ENCODE measurements at regions not wholly inside any gene's neighbourhood (a gene's known extent, or its start where the extent isn't known, plus 50 kb on each side); places are given as distances from the start of the nearest gene placed in this dataset.
A peak's percentile ranks its signal among the peaks of the same experiment; 100 is the strongest.
"Not testable (repeated sequence)": the region's sequence is repeated elsewhere in the genome, so short reads cannot be mapped to it uniquely, and the experiment has no call there.

DNA sequence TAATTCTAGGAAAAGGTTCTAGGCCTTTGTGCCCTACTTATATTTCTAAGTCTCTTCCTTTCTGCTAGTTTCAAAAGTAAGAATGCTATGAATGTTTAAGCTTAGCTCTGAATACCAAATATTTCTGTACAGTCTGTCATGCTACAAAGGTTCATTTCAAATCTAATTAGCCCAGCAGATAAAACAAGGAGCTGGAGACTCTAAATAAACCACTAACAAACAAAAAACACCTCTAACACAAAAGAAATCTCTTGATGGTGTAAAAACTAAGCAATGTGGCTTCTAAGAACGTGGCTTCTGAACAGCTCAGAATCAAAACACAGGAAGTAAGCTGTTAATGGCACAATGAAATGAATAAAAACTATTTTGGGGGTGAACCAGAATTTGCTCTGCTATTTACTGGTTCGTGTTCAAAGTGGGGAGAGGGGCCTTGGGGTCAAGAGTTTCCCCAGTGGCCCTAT is 198.3 kb downstream of the BCAS1 start:
- no peak for DNase-seq

DNA sequence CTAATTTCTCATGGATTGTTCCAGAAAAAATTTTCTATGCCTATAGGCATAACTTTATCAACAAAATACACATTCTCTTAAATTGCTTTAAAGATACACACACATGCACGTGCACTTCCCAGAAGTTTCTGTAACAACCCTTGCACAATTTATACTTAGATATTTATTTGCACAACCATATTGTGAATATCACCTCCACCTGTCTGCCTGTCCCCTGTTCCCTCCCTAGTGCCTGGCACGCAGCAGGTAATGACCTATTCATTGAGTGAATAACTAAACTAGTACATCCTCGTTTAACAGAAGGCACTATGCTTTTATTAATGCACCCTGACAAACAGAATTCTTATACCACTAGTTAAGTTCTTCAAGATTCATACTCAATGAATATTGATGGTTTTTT is 198.9 kb downstream of the BCAS1 start:
- DNase-seq, result no peak

DNA sequence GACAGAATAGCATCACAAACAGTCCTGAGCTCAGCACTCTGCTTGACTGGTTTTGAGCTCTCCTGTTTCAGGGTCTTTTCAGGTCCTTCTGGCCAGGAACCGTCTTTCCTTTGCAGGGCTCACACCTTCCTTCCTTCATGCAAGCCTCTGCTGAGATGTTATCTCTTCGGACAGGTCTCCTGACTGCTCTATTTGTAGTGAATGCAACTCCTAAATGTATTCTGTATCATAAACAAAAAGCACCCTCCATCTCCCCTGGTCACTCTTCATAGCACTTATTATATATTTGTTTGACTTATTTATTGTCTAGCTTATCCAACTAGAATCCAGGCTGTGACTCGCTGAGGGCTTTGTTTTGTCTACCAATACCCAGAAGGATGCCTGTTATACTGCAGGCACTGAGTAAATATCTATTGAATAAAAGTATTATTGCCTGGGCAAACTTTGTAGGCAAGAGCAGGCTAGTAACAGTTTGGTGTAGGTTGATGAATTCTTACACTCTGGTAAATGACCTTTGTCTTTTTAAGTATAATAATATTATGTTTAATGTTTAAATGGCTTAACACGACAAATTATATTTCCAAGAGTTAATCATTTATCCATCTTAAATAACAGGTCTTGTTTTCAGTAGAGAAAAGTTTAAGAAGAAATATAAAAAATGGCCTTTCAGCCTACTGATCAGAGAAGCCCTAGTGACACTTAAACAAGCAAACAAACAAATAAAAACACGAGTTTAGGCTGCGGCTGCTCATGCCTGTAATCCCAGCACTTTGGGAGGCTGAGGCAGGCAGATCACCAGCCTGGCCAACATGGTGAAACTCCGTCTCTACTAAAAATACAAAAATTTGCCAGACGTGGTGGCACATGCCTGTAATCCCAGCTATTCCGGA is 199.7 kb downstream of the BCAS1 start:
- no peak for DNase-seq

DNA sequence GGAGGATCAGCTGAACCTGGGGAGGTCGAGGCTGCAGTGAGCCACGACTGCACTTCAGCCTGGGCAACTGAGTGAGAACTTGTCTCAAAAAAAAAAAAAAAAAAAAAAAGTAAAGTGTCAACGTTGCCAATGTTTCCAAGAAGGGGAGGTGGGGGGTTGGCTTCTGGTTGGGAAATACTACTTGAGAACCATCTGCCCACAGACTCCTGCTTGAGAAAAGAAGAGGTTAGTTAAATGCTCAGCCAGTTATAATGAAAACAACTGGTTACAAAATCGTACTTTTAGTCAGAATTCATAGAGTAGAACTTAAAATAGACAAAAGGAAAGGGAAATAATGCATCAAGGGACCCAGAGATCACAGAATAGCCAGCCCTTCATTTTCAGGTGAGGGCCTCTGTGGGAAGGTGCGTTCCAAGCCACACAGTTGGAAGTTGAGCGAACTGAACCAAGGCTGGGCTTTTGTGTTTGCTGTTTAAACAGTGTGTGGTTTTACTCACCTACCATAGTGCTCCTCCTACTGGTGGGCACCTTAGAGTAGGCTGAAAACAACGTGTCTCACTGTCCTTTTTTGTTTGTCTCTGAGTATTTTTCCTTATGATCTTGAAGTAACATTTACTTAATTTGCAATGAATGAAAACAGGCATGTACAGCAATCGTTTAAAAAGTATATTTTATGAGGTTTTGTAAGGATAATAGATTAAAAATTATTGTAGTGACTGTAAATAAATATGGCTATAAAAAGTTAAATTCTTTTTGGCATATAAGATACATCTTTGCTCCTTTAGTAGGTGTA is 200.7 kb downstream of the BCAS1 start:
- DNase-seq, result peak in 2 of 14 donors; percentile 11 to 13

DNA sequence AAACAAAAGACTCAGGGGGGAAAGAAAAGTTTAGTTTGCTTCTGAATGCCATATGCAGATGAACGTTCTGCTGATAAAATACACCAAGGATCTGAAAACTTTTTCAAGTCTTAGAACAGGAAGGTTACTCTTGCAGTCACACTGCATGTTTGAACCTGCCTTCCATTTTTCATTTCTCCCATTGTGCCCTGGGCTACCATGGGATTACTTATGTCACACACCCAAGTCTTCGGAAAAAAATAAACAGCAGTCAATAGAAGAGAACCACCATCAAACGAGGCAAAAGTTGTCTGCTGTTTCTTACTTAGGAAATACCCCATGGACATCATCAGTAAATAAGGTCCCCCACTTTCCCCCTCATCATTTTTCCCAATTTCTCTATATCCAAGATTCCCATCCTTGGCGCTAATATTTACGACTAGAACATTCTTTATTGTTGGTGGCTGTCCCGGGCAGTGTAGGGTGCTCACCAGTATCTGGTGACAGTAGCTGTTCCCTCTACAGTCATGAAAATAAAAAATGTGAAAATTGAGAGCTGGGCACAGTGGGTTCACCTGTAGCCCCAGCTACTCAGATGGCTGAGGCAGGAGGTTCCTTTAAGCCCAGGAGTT is 202.5 kb downstream of the BCAS1 start:
- DNase-seq, result no peak

DNA sequence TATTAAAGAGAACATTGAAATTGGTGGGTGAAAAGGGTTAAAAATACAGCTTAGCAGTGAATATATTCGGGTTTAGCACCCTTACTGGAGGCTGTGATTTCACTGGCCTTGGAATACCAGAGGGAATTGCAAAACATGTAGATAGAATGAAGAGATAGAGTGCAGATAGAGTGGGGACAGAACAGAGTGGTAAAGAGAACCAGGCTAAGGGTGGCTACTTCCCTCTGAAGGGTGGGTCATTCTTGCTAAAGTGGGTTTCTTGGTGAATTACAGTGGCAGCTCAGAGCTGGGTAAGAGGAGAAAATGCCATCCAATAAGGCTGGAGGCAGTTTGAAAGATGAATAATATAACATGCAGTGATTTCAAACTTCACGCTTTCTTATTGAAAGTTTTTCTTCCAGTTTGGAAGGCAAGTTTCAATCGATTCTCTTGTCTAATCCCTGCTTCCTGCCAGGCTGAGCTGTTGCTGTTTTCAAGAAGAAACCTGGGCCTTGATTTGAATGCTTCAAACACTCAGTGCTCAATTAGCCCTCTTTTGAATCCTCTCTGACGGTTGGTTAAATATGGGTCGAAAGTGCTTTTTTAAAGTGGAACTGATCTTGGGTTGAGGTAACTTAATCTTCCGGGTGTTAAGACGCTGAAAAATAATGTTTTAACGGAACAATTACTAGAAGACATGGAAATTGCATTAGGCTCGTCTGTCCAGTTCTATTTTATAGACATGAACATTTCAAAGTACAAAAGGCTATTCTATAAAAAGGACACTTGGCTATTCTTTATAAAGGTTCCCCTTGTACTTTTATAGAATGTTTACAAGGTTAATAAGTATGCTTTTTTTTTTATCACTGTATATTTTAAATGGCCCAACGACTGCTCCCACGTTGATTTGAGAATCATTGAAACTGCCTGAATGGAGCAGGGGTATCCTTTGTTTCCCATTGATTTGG is 203.3 kb downstream of the BCAS1 start:
- peak in 1 of 14 donors; percentile 23 for DNase-seq

DNA sequence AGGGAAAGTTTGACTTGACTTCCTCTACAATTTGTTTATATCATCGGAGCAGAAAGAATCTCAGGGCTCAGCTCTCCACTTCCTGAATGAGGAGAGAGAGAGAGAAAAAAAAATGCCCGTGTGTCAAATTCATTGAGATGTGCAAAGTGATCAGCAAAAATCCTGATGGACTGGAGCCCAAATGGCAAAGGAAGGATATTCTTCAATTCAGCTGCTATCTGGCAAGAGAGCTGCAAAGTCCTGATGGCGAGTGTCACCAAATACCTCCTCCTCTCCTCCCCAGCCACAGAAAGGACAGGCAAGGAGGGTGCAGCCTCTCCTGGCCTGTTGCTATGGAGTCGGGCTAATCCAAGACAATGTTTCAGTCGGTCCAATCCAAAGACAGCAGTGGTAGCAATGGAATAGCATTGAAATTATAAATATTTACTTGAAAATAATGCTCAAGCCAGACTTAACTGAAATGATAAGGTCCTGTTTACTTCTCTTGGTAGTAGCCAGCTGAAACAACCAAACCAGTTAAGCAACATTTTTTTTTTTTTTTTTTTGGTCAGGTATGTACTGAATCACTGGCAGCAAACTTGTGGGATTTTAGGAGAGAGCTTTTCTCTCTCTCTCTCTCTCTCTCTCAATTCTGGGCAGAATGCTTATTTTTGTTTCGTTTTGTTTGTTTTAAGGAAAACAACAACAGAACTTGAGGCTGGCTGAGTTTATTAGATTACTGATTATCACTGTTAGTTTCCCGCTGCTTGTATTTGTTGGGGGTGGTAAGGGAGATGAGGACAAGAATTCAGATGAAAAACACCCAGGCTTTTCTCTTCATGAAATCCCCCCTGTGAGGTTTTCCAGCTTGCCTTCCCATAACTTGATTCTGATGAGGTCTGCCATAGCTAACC is 204.2 kb downstream of the BCAS1 start:
- peak in 5 of 14 donors; percentile 5 to 20 (median 10) for DNase-seq

DNA sequence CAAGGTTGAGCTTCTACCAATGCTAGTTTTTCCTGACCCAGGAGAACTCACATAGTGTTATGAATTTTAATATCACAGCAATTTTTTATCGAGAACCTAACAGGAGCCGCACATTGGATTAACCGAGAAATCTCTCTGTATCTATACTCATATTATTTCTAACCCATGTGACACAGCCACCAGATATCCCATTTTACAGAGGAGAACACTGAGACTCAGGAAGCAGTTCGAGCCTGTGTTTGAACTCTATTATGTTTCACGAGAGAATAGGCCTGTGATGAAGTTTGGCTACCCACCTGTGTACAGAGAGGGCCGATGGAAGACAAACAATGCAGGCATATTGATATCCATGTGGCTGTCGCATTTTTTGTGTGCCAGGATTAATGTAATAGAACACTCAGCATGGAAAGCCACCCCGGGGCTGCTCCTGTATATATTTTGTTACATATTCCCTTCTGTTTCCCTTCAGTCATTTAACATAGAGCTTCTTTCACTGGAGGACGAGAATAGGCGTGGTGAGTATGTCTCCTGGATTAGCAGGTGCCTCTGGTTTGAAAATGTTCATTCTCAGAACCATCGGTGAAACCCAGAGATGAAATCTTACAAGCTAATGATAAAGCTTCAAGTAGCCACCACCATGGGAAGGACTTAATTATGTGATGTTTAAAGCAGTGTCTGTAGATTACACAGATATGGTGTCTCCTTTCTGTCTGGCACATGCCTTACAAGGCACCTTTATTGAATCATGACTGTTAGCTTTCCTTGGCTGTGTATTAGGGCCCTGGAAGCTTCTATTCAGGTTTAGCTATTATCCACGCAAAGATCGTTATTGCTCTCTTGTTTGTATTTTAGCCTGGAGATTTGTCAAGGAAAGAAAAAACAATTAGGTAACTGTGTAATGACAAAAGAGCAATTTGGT is 205.4 kb downstream of the BCAS1 start:
- DNase-seq, result not testable (repeated sequence)

DNA sequence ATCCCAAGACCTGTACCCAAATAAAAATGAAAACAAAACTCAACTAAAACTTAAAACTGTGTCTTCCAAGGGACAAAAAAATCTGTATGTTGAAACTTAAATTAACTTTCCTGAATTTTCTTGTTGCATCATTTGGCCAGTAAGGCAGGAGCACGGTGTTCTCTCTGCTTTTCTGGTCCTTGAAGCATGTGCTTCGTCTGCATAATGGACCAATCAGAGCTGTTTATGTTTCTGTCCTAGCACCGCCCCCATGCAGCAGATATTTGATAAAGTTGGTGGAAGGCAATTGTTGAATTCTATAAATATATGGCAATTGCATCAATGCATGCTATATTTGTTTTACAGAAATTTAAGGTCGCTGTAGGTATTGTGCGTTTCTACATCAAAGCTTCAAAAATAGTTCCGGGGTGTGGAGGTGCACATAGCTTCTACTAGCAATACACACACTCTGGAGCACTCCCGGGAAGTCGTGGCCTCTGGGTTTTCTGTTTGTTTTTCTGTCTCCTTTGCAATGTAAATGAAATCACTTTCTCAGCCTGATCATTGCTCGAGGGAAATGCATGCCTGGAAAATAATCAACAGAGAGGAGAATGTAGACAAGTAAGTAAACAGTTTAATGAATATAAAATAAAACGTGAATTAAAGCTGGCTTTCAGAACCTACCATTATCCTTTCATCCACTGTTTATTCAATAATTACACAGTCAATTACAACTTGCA is 206.3 kb downstream of the BCAS1 start:
- DNase-seq, result not testable (repeated sequence)

DNA sequence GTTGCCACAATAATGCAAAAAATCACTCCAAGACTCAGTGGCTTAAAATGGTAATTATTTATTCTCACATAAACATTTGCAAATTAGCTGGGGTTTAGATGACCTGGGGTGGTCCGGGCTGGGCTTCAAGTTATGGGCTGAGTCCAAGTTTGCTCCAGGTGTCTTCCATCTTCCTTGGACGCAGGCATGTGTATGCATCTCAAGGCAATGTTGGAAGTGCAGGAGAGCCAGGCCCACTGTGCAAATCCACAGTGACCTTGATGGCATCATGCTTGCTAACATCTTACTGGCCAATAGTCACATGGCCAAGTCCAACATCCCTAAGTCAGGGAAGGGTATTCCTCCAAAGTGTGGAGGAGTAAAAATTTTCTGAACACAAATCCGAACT is 206.9 kb downstream of the BCAS1 start:
- DNase-seq, result not testable (repeated sequence)

DNA sequence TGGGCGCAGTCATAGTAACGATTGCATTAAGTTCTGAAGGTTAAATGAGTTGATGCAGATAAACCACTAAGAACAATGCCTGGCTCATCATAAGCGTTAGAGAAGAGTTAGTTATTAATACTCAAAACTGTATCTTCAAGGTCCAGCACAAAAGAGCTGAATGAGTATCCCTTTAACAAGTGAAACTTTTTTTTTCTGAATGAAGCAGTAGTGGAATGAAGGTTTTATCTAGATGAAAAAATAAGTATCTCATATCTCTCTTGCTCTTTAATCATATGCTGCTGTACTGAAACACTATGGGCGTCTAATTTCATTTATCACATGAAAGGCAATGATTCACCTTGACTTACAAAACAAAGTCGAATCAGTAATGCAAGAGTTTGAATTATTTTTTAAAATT is 207.4 kb downstream of the BCAS1 start:
- DNase-seq, result not testable (repeated sequence)

DNA sequence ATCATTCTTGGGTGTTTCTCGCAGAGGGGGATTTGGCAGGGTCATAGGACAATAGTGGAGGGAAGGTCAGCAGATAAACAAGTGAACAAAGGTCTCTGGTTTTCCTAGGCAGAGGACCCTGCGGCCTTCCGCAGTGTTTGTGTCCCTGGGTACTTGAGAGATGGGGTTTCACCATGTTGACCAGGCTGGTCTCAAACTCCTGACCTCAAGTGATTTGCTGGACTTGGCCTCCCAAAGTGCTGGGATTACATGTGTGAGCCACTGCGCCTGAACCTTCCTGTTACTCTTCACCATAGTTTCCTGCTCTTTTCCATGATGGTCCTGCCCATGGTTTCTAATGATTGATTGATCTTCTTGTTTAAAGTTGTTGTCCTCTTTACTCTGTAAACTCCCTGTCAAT is 207.9 kb downstream of the BCAS1 start:
- not testable (repeated sequence) for DNase-seq

DNA sequence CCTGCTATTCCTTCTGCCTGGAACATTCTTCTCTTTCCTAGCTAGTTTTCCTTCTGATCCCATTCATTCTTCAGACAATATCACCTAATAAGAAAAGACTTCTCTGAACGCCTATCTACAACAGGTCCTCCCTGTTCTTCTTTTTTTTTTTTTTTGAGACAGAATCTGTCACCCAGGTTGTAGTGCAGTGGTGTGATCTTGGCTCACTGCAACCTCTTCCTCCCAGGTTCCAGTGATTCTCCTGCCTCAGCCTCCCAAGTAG is 208.3 kb downstream of the BCAS1 start:
- not testable (repeated sequence) for DNase-seq

DNA sequence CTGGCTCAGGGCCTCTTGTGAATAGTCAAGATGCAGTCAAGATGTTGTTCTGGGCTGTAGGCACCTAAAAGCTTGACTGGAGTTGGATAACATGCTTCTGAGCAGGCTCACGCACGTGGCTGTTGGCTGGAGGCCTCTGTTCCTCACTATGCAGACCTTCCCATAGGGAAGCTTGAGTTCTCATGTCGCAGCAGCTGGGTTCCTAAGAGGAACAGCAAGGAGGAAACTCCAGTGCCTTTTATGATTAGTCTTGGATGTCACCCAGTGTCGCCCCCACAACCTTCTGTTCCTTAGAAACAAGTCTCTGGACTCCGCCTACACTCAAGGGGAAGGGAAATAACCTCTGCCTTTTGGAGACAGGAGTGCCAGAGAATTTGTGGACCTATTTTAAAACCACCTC is 210.7 kb downstream of the BCAS1 start:
- no peak for DNase-seq

DNA sequence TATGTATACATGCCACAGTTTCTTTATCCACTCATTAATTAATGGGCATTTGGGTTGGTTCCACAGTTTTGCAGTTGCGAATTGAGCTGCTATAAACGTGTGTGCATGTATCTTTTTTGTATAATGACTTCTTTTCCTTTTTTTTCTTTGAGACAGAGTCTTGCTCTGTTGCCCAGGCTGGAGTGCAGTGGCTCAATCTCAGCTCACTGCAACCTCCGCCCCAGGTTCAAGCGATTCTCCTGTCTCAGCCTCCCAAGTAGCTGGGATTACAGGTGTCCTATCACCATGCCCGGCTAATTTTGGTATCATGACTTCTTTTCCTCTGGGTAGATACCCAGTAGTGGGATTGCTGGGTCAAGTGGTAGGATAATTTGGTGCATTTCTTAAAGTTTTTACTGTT is 211.4 kb downstream of the BCAS1 start:
- not testable (repeated sequence) for DNase-seq

DNA sequence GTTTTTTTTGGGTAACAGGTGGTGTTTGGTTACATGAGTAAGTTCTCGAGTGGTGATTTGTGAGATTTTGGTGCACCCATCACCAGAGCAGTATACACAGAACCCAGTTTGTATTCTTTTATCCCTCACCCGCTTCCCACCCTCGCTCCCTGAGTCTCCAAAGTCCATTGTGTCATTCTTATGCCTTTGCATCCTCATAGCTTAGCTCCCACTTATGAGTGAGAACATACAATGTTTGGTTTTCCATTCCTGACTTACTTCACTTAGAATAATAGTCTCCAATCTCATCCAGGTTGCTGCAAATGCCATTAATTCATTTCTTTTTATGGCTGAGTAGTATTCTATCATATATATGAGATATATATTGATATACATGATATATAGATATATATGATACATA is 211.9 kb downstream of the BCAS1 start:
- DNase-seq, result not testable (repeated sequence)

DNA sequence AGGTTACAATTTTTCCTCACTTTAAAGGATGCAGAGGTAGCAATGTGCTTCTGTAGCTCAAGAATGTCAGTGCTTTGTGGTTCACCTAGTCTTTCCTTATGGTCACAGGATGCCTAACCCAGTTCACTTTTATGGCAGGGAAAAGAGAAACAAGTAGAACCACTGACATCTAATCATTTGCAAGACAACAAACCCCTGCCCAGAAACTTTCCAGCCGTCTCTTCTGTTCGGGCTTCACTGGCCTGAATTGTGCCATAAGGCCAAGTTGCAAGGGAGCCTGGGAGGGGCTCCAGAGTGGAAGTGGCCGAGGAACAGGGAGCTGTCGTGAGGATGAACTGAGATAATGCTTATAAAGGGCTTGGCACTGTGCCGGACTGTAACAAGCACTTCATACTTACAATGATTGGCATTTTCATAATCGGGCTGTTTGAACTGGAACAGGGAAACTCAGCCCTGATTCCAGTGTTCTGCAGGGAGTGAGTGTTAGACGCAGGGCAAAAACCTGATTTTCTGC is 212.6 kb downstream of the BCAS1 start:
- DNase-seq, result no peak

DNA sequence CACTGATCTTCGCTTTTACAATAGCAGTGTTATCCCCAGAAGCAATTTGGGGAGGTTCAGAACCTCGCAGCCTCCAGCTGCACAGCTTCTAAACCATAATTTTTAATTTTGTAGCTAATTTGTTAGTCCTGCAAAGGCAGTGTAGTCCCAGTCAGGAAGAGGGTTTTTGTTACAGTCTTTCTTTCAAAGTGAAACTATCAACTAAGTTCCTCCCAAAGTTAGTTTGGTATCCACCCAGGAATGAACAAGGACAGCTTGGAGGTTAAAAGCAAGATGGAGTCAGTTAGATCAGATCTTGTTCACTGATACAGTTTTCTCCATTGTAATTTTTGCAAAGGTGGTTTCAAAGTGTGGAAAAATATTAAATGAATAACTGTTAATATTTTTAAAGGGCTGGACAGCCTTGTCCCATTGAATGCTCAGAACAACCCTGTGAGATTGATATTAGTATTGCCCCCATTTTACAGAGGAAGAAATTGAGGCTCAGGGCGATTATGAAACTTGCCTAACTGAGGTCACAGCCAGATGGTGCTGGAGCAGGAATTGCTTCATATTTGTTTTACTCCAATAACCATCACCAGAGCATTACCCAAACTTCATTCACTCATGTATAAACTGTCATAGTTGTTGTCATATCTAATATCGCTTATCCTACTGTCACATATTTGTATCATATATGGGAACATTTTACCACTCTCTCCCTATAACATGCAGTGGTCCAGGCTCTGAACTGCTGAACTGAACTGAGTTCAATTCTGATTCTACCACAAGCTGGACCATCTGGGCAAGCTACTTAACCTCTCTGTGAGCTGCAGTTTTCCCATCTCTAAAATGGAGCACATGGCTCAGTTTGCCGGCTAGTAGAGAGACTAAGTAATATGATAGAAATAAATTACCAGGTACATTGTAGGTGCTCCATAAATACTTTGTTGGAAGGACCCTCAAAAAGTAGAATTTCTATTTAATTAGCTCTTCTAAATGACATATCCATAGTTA is 213.8 kb downstream of the BCAS1 start:
- no peak for DNase-seq
